NCI-H748 (cell line): ENCODE measurements at regions not wholly inside any gene's neighbourhood (a gene's known extent, or its start where the extent isn't known, plus 50 kb on each side); places are given as distances from the start of the nearest gene placed in this dataset.
"Not testable (repeated sequence)": the region's sequence is repeated elsewhere in the genome, so short reads cannot be mapped to it uniquely, and the experiment has no call there.

ENCODE experiments used
- DNase-seq: peaks from one replicate; lab custom pipeline; 2025; ENCODE audit not compliant: unreplicated experiment; lab: John Stamatoyannopoulos, UW

- no peak for DNase-seq
Measured at GRCh38 chr14:58875613-58876012, 237.9 kb downstream of the DACT1 start.

- no peak for DNase-seq
Measured at GRCh38 chr14:58876608-58877007, 238.8 kb downstream of the DACT1 start.

GRCh38 chr14:58878439-58879139, 240.8 kb downstream of the DACT1 start:
- DNase-seq: no peak

- peak; percentile 73 for DNase-seq
Measured at GRCh38 chr14:58881433-58881832, 243.7 kb downstream of the DACT1 start.

DNA sequence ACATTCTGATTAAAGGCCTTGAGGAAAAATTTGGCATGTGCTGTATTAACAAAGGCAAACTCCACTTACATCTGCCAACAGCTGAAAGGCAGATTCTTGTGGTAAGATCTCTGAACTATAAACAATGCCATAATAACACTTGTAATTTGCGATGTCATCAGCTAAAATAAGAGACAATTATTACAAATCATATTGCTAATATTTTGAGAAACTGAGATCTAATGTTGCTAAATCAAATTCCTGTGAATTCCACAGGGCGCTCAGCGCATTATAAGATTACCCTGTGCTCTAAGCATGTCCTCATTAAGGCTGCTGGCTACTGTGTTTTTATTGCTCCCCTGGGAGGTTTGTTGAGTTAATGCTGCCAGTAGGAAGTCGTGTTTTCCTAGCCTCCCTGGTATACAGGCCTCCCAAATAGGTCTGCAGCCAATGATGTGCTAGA, 244.8 kb downstream of the DACT1 start:
- DNase-seq: peak; percentile 39

DNA sequence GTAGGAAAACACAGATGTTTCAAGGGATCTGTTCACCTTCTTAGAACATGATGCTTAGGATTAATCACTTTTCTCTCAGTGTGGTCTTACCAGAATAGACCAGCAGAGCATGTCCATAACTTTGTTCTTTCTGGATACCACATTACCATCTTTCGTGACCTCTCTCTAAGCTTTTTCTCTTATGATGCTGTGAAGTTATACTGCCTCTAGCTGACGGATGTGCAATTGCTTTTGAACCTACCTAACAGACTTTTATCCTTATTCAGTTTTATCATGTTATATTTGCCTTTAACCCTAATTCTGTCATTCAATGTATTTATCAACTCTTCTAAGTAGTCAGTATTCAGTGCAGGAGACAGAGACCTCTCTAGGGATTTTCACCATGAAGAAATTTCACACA, 246.7 kb downstream of the DACT1 start:
- no peak for DNase-seq

DNA sequence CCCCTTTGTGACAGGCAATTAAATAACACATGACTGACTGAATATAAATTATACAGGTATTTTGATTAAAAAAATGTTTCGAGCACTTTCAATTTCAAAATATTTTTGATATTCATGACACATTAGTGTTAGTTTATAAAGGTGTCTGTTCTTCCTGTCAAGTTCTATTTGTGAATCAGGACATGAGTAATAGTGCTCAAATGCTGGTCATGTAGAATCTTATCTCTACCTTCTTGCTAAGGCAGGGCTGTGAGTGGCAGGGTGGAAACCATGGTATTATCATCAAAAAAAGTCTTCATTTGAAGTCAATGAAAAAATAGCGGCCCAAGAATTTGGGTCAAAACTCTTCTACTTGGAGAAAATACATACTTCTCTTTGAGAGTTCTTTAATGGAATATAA, 250.2 kb downstream of the DACT1 start:
- DNase-seq: no peak

DNA sequence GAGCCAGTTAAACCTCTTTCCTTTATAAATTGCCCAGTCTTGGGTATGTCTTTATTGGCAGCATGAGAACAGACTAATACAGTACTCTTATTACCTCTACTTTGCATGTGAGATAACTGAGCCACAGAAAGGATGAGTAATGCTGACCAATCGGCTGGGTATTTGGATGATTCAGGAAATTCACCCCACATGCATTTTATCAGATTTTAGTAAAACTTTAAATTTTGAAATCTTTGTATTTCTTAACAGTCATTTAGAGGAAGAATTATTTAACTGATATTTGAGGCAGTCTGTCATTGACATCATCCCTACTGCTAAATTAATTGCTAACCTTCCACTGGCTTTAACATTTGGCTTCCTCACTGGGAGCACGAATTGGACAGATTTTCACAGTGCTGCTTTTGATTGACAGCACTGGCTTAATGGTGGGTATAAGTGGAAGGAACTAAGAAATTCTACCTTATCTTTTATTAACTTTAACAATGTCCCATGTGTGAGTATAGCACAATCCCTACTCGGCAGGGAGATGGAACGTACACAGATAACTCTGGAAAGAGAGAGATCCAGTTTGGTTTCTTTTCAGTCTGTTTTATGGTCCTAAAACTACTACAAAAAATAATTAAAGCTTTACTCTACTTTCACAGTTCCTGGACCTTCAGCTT, 261.0 kb downstream of the DACT1 start:
- no peak for DNase-seq

DNA sequence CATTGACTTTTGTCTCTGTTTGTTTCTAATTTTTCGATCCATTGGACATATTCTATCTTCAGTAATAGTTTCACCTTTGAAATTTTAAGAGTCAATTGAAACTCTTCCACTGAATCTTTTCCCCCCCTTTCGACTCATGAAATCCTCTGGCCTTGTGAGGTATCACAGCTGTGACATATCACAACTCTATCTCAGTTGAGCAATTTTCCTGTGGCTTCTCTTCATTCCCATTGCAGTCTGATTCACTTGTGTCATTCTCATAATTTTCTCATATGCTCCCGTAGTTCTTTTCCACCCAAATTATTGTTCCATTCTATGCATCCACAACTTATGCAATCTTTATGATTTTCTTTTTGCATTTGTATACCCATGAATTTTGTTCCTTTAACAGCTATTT, 261.6 kb downstream of the DACT1 start:
- DNase-seq: no peak

DNA sequence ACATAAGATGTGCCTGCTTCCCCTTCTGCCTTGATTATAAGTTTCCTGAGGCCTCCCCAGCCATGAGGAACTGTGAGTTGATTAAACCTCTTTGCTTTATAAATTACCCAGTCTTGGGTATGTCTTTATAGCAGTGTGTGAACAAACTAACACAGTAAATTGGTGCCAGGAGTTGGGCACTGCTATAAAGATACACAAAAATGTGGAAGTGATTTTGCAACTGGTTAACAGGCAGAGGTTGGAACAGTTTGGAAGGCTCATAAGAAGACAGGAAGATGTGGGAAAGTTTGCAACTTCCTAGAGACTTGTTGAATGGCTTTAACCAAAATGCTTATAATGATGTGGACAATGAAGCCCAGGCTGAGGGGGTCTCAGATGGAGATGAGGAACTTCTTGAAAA, 264.1 kb downstream of the DACT1 start:
- DNase-seq: no peak

DNA sequence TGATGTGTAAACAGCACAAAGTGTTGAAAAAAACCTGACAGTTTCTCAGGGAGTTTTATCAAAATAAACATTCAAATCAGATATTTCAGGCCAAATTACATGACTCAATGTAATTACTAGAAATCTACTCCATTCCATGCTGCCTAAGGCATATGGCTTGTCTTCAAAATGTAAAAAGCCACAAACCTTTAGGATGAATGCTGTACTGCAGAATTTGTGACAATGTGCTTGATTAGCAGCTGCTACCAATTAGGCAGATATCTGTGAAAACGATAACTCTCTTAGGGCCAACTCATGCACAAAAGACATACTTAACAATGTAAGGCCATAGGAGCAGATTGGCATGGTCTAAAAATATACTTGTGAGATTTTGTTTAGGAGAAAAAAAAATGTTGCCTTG, 267.0 kb downstream of the DACT1 start:
- no peak for DNase-seq

- DNase-seq: no peak
Measured at GRCh38 chr14:58907803-58908202, 270.0 kb downstream of the DACT1 start.

- DNase-seq: no peak
Measured at GRCh38 chr14:58912287-58912686, 274.5 kb downstream of the DACT1 start.

DNA sequence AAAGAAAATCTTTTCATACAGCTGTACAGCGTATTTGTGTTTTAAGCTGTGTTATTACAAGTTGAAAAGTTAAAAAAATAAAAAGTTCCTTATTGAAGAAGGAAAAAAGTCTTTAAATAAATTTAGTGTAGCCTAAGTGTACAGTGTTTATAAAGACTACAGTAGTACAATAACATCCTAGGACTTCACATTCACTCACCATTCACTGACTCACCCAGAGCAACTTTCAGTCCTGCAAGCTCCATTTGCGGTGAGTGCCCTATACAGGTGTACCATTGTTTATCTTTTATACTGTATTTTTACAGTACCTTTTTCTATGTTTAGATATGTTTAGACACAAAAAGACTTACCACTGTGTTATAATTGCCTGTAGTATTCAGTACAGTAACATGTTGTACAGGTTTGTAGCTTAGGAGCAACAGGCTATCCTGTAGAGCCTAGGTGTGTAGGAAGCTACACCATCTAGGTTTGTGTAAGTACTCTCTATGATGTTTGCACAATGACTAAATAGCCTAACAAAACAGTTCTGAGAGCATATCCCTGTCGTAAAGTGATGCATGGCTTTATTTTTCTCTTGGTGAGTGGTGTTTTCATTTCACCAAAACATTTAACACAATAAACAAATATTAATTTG, 275.2 kb downstream of the DACT1 start:
- DNase-seq: peak; percentile 47

GRCh38 chr14:58914279-58914855, 274.1 kb upstream of the DAAM1 start:
- no peak for DNase-seq

DNA sequence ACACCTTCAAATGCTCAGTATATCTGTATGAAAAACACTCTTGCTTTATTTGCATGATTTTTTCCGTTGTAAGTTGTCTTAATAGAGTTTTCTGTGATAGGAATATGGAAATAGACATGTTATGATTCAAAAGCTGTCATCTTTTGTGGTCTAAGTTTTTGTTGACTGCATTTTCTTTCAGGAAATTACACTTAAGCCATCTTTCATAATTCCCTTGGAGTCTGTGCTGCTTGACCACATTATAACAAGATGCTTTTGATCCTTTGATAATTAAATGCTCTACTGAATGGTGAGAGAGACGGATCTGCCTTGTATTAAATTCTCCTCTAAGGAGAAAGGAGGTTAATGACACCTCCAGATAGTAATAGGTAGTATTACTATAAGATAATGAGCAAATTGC, 272.8 kb upstream of the DAAM1 start:
- DNase-seq: no peak

- DNase-seq: no peak
Measured at GRCh38 chr14:58918066-58918738, 270.3 kb upstream of the DAAM1 start.

- peak; percentile 62 for DNase-seq
Measured at GRCh38 chr14:58919217-58919616, 269.2 kb upstream of the DAAM1 start.

- DNase-seq: no peak
Measured at GRCh38 chr14:58920230-58920629, 268.2 kb upstream of the DAAM1 start.

DNA sequence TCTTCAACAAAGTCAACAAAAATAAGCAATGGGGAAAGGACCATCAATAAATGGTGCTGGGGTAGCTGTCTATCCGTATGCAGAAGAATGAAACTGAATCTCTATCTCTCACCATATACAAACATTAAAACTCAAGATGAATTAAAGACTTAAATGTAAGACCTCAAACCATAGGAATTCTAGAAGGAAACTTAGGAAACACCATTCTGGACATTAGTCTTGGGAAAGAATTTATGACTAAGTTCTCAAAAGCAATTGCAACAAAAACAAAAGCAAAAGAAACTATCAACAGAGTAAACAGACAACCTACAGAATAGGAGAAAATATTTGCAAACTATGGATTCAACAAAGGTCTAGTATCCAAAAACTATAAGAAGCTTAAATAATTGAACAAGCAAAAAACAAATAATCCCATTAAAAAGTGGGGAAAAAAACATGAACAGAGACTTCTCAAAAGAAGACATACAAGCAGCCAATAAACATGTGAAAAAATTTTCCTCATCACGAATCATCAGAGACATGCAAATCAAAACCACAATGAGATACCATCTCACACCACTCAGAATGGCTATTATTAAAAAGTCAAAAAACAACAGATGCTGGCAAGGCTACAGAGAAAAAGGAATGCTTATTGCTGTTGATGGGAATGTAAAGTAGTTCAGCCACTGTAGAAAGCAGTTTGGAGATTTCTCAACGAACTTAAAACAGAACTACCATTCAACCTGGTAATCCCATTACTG, 266.1 kb upstream of the DAAM1 start:
- DNase-seq: not testable (repeated sequence)
